ENCODE measurements at regions not wholly inside any gene's neighbourhood (a gene's known extent, or its start where the extent isn't known, plus 50 kb on each side); places are given as distances from the start of the nearest gene placed in this dataset.

- Histone ChIP-seq H3K36me3 (no peaks in the 10 kb centered on the region), H3K4me3 (no peak overlapping the region), H3K9me3 (no peaks in the 10 kb centered on the region), H3K4me1 (no peaks in the 10 kb centered on the region), H3K27me3 (no peaks in the 10 kb centered on the region), H3K27ac (no peak overlapping the region)
- DNase-seq (ENCODE audit: low spot score in 2 of 2), result no peak
- TF ChIP-seq CTCF (IDR thresholded peaks at IDR 0.05) (no peak), EP300 (IDR thresholded peaks at IDR 0.05) (no peak), POLR2A (IDR thresholded peaks at IDR 0.05) (no peak)
- WGBS, 2 donors, result 75 to 80% methylated on average over 14 of the region's 14 CpGs
Observed at GRCh38 chr2:201962774-201963562, 70.7 kb upstream of the FZD7 start.

- no peak for DNase-seq (ENCODE audit: low spot score in 2 of 2)
- no peak overlapping the region for H3K4me3 ChIP-seq
- TF ChIP-seq CTCF (IDR thresholded peaks at IDR 0.05) (no peak), POLR2A (IDR thresholded peaks at IDR 0.05) (no peak), EP300 (IDR thresholded peaks at IDR 0.05) (no peak)
Observed at GRCh38 chr2:201964011-201964410, 69.6 kb upstream of the FZD7 start.

GRCh38 chr2:201964631-201965206 is 68.9 kb upstream of the FZD7 start:
- no peaks in the 10 kb centered on the region for H3K9me3 ChIP-seq
- H3K27ac ChIP-seq, result no peak overlapping the region
- no peaks in the 10 kb centered on the region for H3K27me3 ChIP-seq
- DNase-seq (ENCODE audit: low spot score in 2 of 2), result no peak
- WGBS, 2 donors, result 73 to 84% methylated on average over 7 of the region's 7 CpGs
- H3K36me3 ChIP-seq, result no peaks in the 10 kb centered on the region
- no peak overlapping the region for H3K4me3 ChIP-seq
- no peak for TF ChIP-seq CTCF (IDR thresholded peaks at IDR 0.05)
- TF ChIP-seq EP300 (IDR thresholded peaks at IDR 0.05), result no peak
- no peak for TF ChIP-seq POLR2A (IDR thresholded peaks at IDR 0.05)
- no peaks in the 10 kb centered on the region for H3K4me1 ChIP-seq

More at GRCh38 chr2:201964011-201964410, 69.6 kb upstream of the FZD7 start:
- Histone ChIP-seq H3K27ac (no peak overlapping the region), H3K4me1 (no peaks in the 10 kb centered on the region), H3K9me3 (no peaks in the 10 kb centered on the region), H3K36me3 (no peaks in the 10 kb centered on the region), H3K27me3 (no peaks in the 10 kb centered on the region)
- WGBS, 2 donors, result 93 to 96% methylated on average over 4 of the region's 4 CpGs

GRCh38 chr2:201965550-201965949 is 68.1 kb upstream of the FZD7 start:
- no peak for DNase-seq (ENCODE audit: low spot score in 2 of 2)
- no peaks in the 10 kb centered on the region for H3K4me1 ChIP-seq
- no peaks in the 10 kb centered on the region for H3K36me3 ChIP-seq
- H3K4me3 ChIP-seq, result no peak overlapping the region
- WGBS, 2 donors, result 79% methylated on average over 3 of the region's 3 CpGs
- TF ChIP-seq CTCF (IDR thresholded peaks at IDR 0.05), result no peak
- no peak for TF ChIP-seq EP300 (IDR thresholded peaks at IDR 0.05)
- TF ChIP-seq POLR2A (IDR thresholded peaks at IDR 0.05), result no peak
- no peak overlapping the region for H3K27ac ChIP-seq
- no peaks in the 10 kb centered on the region for H3K27me3 ChIP-seq
- H3K9me3 ChIP-seq, result peaks cover 0 to under 1% (median 0%) of the 10 kb centered on the region in 4 donors

- 58% methylated on average over 18 of the region's 18 CpGs for WGBS, 2 donors
- H3K27ac ChIP-seq, result no peak overlapping the region
Observed at GRCh38 chr2:201966691-201967438, 66.8 kb upstream of the FZD7 start.

More at GRCh38 chr2:201966691-201967438, 66.8 kb upstream of the FZD7 start:
- Histone ChIP-seq H3K9me3 (peaks cover 0 to 5% (median 0%) of the 10 kb centered on the region in 4 donors), H3K27me3 (no peaks in the 10 kb centered on the region), H3K4me1 (no peaks in the 10 kb centered on the region), H3K4me3 (no peak overlapping the region), H3K36me3 (no peaks in the 10 kb centered on the region)
- no peak for TF ChIP-seq EP300 (IDR thresholded peaks at IDR 0.05)
- no peak for TF ChIP-seq CTCF (IDR thresholded peaks at IDR 0.05)
- TF ChIP-seq POLR2A (IDR thresholded peaks at IDR 0.05), result no peak
- no peak for DNase-seq (ENCODE audit: low spot score in 2 of 2)

All from tibial nerve (tissue), 4 donors.